Cardiac septum (tissue), 1 donor: ENCODE measurements at regions not wholly inside any gene's neighbourhood (a gene's known extent, or its start where the extent isn't known, plus 50 kb on each side); places are given as distances from the start of the nearest gene placed in this dataset.

ENCODE experiments used
- DNase-seq: peaks from one replicate; pipeline ENCODE4 v3.0.0-alpha.2; 2020; ENCODE audit warnings: low spot score
- intact Hi-C: fragments of 100-400 bp; cut with DNase I; formaldehyde crosslinking; loops from one replicate; pipeline ENCODE4 v1.14.0; 2022
- donor health status: DM: no; HTN: no; CAD: no.

- DNase-seq = no peak
- intact Hi-C loops = no loop called here
Measured at GRCh38 chr6:149147938-149148718, 169.4 kb upstream of the TAB2 start.

- no peak for DNase-seq
- intact Hi-C loops = no loop called here
Measured at GRCh38 chr6:149149653-149150052, 167.9 kb upstream of the TAB2 start.

- DNase-seq = no peak
- intact Hi-C loops = no loop called here
Measured at GRCh38 chr6:149150301-149150700, 167.2 kb upstream of the TAB2 start.

GRCh38 chr6:149150801-149151398 lies 166.6 kb upstream of the TAB2 start:
- intact Hi-C loops = no loop called here
- no peak for DNase-seq

GRCh38 chr6:149152521-149152920 lies 165.0 kb upstream of the TAB2 start:
- intact Hi-C loops = no loop called here
- no peak for DNase-seq

- intact Hi-C loops = no loop called here
Measured at GRCh38 chr6:149153100-149153499, 164.4 kb upstream of the TAB2 start.

GRCh38 chr6:149153693-149154092 lies 163.8 kb upstream of the TAB2 start:
- intact Hi-C loops = no loop called here
- DNase-seq = no peak

More at GRCh38 chr6:149153100-149153499, 164.4 kb upstream of the TAB2 start:
- DNase-seq = no peak

GRCh38 chr6:149154261-149154821 lies 163.2 kb upstream of the TAB2 start:
- no peak for DNase-seq
- intact Hi-C loops = no loop called here

- DNase-seq = no peak
- intact Hi-C loops = no loop called here
Measured at GRCh38 chr6:149157126-149157525, 160.4 kb upstream of the TAB2 start.

GRCh38 chr6:149158076-149158475 lies 159.4 kb upstream of the TAB2 start:
- DNase-seq = no peak
- intact Hi-C loops = no loop called here

- intact Hi-C loops = no loop called here
- no peak for DNase-seq
Measured at GRCh38 chr6:149160943-149161342, 156.6 kb upstream of the TAB2 start.

GRCh38 chr6:149162924-149163323 lies 154.6 kb upstream of the TAB2 start:
- intact Hi-C loops = no loop called here
- no peak for DNase-seq

- no peak for DNase-seq
- intact Hi-C loops = no loop called here
Measured at GRCh38 chr6:149164199-149164750, 153.2 kb upstream of the TAB2 start.

- intact Hi-C loops = no loop called here
- no peak for DNase-seq
Measured at GRCh38 chr6:149166336-149166735, 151.2 kb upstream of the TAB2 start.

GRCh38 chr6:149166747-149167146 lies 150.8 kb upstream of the TAB2 start:
- intact Hi-C loops = no loop called here

GRCh38 chr6:149168968-149169367 lies 148.5 kb upstream of the TAB2 start:
- DNase-seq = no peak
- intact Hi-C loops = no loop called here

More at GRCh38 chr6:149166747-149167146, 150.8 kb upstream of the TAB2 start:
- no peak for DNase-seq

GRCh38 chr6:149169761-149170511 lies 147.6 kb upstream of the TAB2 start:
- intact Hi-C loops = no loop called here
- DNase-seq = no peak

GRCh38 chr6:149170564-149171452 lies 146.7 kb upstream of the TAB2 start:
- intact Hi-C loops = no loop called here

GRCh38 chr6:149173222-149173621 lies 144.3 kb upstream of the TAB2 start:
- intact Hi-C loops = no loop called here
- no peak for DNase-seq

More at GRCh38 chr6:149170564-149171452, 146.7 kb upstream of the TAB2 start:
- DNase-seq = no peak
